ENCODE measurements at regions not wholly inside any gene's neighbourhood (a gene's known extent, or its start where the extent isn't known, plus 50 kb on each side); places are given as distances from the start of the nearest gene placed in this dataset.

- DNase-seq (ENCODE audit: low spot score) = no peak
- no peaks in the 10 kb centered on the region for H3K4me1 Mint-ChIP-seq (ENCODE audit: low read depth)
Observed at GRCh38 chr10:117617659-117618058, 75.1 kb downstream of the EMX2 start.

GRCh38 chr10:117619223-117619622 is 76.7 kb downstream of the EMX2 start:
- DNase-seq (ENCODE audit: low spot score) = no peak
- Mint-ChIP-seq H3K4me3 (ENCODE audit: unreplicated experiment) (no peak overlapping the region), H3K4me1 (ENCODE audit: low read depth) (no peaks in the 10 kb centered on the region), H3K27ac (ENCODE audit: unreplicated experiment) (no peak overlapping the region), H3K36me3 (ENCODE audit: low read depth) (no peaks in the 10 kb centered on the region), H3K9me3 (ENCODE audit: low read depth) (no peaks in the 10 kb centered on the region), H3K27me3 (ENCODE audit: low read depth) (peaks cover 34% of the 10 kb centered on the region)
- TF ChIP-seq CTCF (IDR thresholded peaks at IDR 0.05) = no peak

More at GRCh38 chr10:117617659-117618058, 75.1 kb downstream of the EMX2 start:
- Mint-ChIP-seq H3K9me3 (ENCODE audit: low read depth) (no peaks in the 10 kb centered on the region), H3K27ac (ENCODE audit: unreplicated experiment) (no peak overlapping the region), H3K27me3 (ENCODE audit: low read depth) (peaks cover 34% of the 10 kb centered on the region), H3K36me3 (ENCODE audit: low read depth) (no peaks in the 10 kb centered on the region), H3K4me3 (ENCODE audit: unreplicated experiment) (no peak overlapping the region)
- no peak for TF ChIP-seq CTCF (IDR thresholded peaks at IDR 0.05)

GRCh38 chr10:117619707-117620405 is 77.3 kb downstream of the EMX2 start:
- no peaks in the 10 kb centered on the region for H3K4me1 Mint-ChIP-seq (ENCODE audit: low read depth)
- H3K4me3 Mint-ChIP-seq (ENCODE audit: unreplicated experiment) = no peak overlapping the region
- TF ChIP-seq CTCF (IDR thresholded peaks at IDR 0.05) = no peak
- no peak overlapping the region for H3K27ac Mint-ChIP-seq (ENCODE audit: unreplicated experiment)
- H3K9me3 Mint-ChIP-seq (ENCODE audit: low read depth) = no peaks in the 10 kb centered on the region
- peaks cover 34% of the 10 kb centered on the region for H3K27me3 Mint-ChIP-seq (ENCODE audit: low read depth)
- no peak for DNase-seq (ENCODE audit: low spot score)
- H3K36me3 Mint-ChIP-seq (ENCODE audit: low read depth) = no peaks in the 10 kb centered on the region

- DNase-seq (ENCODE audit: low spot score) = no peak
- Mint-ChIP-seq H3K27ac (ENCODE audit: unreplicated experiment) (no peak overlapping the region), H3K27me3 (ENCODE audit: low read depth) (peaks cover 31% of the 10 kb centered on the region), H3K4me3 (ENCODE audit: unreplicated experiment) (no peak overlapping the region), H3K4me1 (ENCODE audit: low read depth) (no peaks in the 10 kb centered on the region), H3K36me3 (ENCODE audit: low read depth) (no peaks in the 10 kb centered on the region), H3K9me3 (ENCODE audit: low read depth) (no peaks in the 10 kb centered on the region)
- no peak for TF ChIP-seq CTCF (IDR thresholded peaks at IDR 0.05)
Observed at GRCh38 chr10:117621196-117621595, 78.7 kb downstream of the EMX2 start.

GRCh38 chr10:117621795-117622420 is 79.4 kb downstream of the EMX2 start:
- no peaks in the 10 kb centered on the region for H3K9me3 Mint-ChIP-seq (ENCODE audit: low read depth)
- no peak for TF ChIP-seq CTCF (IDR thresholded peaks at IDR 0.05)
- no peak for DNase-seq (ENCODE audit: low spot score)
- H3K4me1 Mint-ChIP-seq (ENCODE audit: low read depth) = no peaks in the 10 kb centered on the region
- H3K4me3 Mint-ChIP-seq (ENCODE audit: unreplicated experiment) = no peak overlapping the region
- no peak overlapping the region for H3K27ac Mint-ChIP-seq (ENCODE audit: unreplicated experiment)
- no peaks in the 10 kb centered on the region for H3K36me3 Mint-ChIP-seq (ENCODE audit: low read depth)
- H3K27me3 Mint-ChIP-seq (ENCODE audit: low read depth) = peaks cover 27% of the 10 kb centered on the region
